Testis (tissue), 2 donors: ENCODE measurements at regions not wholly inside any gene's neighbourhood (a gene's known extent, or its start where the extent isn't known, plus 50 kb on each side); places are given as distances from the start of the nearest gene placed in this dataset.
A peak's percentile ranks its signal among the peaks of the same experiment; 100 is the strongest.

Experiments used
- DNase-seq: peaks from one replicate; pipeline ENCODE4 v3.0.0-alpha.2; 2019
- H3K27ac ChIP-seq, 2 donors: fragments of 200-600 bp; sonication (generic); one replicate each; pipeline ENCODE4 v1.5.1; 2019
- H3K27me3 ChIP-seq: fragments of 200-600 bp; sonication (generic); one replicate; pipeline ENCODE4 v1.5.1; 2019
- H3K36me3 ChIP-seq: fragments of 200-600 bp; sonication (generic); one replicate; pipeline ENCODE4 v1.5.1; 2017; ENCODE audit warnings: low read depth; ENCODE audit errors: missing control alignments
- H3K4me1 ChIP-seq: fragments of 200-600 bp; sonication (generic); one replicate; pipeline ENCODE4 v1.5.1; 2019
- H3K4me3 ChIP-seq, 2 donors: fragments of 200-600 bp; sonication (generic); one replicate each; pipeline ENCODE4 v1.5.1; 2017 to 2019
- H3K9me3 ChIP-seq: fragments of 200-600 bp; sonication (generic); one replicate; pipeline ENCODE4 v1.5.1; 2017
- POLR2A ChIP-seq: fragments of 450-650 bp; IDR thresholded peaks from one replicate; pipeline ENCODE4 v1.6.1; 2017; ENCODE audit warnings: antibody characterized with exemption, mild to moderate bottlenecking, moderate library complexity
- WGBS, 2 donors: methylation state at CpG; one replicate each; pipeline ENCODE4 v1.1.5; 2018; 5-methylcytosine and 5-hydroxymethylcytosine counted together
- intact Hi-C: fragments of 100-400 bp; cut with DNase I; formaldehyde crosslinking; loops from one replicate; pipeline ENCODE4 v1.15.1; 2023; ENCODE audit warnings: low total_unique reads
- TF ChIP-seq, protein P1 (sequence below), 3 experiments: fragments of 450-650 bp in 2 of 3; fragments of 200-600 bp in 1 of 3; sonication (generic) in 1 of 3; IDR thresholded peaks; one replicate each; pipeline ENCODE4 v1.5.1; 2016 to 2019; ENCODE audit warnings: antibody characterized with exemption in 3 of 3, mild to moderate bottlenecking in 2 of 3, moderate library complexity in 1 of 3

DNA sequence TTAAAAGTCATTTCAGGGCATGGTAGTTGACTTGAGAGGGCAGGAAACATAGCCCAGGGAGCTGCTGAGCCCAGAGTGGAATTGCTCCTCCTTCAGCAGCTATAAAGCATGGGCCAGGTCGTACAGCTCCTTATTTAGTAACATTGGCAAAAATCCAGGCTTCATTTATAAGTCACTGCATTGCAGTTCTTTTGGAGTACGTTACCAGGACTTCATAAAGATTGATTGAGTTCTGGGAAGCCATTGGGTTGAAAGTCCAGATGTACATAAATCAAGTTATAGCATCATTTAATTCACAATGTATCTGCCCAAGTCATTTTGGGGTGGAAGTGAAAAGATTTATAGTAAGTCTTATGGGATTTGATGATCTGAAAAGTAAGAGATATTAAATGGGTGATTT is 53.0 kb upstream of the ANKEF1 start:
- 71 to 75% methylated on average over 2 of the region's 2 CpGs for WGBS, 2 donors
- Histone ChIP-seq H3K9me3 (no peaks in the 10 kb centered on the region), H3K36me3 (no peaks in the 10 kb centered on the region), H3K27me3 (no peaks in the 10 kb centered on the region), H3K4me3 (no peak overlapping the region), H3K27ac (no peak overlapping the region), H3K4me1 (no peaks in the 10 kb centered on the region)
- intact Hi-C loops = no loop called here
- TF ChIP-seq, protein P1, sequence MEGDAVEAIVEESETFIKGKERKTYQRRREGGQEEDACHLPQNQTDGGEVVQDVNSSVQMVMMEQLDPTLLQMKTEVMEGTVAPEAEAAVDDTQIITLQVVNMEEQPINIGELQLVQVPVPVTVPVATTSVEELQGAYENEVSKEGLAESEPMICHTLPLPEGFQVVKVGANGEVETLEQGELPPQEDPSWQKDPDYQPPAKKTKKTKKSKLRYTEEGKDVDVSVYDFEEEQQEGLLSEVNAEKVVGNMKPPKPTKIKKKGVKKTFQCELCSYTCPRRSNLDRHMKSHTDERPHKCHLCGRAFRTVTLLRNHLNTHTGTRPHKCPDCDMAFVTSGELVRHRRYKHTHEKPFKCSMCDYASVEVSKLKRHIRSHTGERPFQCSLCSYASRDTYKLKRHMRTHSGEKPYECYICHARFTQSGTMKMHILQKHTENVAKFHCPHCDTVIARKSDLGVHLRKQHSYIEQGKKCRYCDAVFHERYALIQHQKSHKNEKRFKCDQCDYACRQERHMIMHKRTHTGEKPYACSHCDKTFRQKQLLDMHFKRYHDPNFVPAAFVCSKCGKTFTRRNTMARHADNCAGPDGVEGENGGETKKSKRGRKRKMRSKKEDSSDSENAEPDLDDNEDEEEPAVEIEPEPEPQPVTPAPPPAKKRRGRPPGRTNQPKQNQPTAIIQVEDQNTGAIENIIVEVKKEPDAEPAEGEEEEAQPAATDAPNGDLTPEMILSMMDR (IDR thresholded peaks at IDR 0.05) = no peak
- TF ChIP-seq POLR2A = no peak
- DNase-seq = no peak

GRCh38 chr20:9978397-9979004 is 56.3 kb upstream of the ANKEF1 start:
- TF ChIP-seq, protein P1 (IDR thresholded peaks at IDR 0.05) = peak; percentile 60 to 88 (median 65)
- TF ChIP-seq POLR2A = no peak
- 27 to 32% methylated on average over 6 of the region's 6 CpGs for WGBS, 2 donors
- Histone ChIP-seq H3K36me3 (no peaks in the 10 kb centered on the region), H3K4me3 (no peak overlapping the region), H3K27me3 (no peaks in the 10 kb centered on the region), H3K4me1 (no peaks in the 10 kb centered on the region), H3K27ac (no peak overlapping the region), H3K9me3 (no peaks in the 10 kb centered on the region)
- peak; percentile 69 for DNase-seq
- intact Hi-C loops = loop anchor here (5.0 kb wide), 1 partner anchor 109 kb away; no protein-coding TSS in a partner anchor

DNA sequence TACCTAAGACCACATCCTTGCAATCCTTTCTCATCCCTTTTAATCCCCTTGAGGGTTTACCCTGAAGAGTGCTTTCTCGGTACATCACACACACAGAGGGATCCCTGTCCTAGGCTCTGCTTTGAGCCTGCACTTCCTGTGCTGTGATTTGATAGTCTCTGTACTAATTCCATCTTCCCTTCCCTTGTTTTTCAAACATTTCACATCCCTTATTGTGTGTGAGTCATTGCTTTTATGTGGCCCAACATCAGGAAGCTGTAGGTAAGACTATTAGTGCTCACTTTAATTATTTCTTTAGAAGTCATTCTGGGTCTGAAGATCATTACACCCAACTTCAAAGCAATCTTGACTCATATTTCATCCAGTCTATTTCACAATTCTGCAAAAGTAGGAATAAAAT is 57.2 kb upstream of the ANKEF1 start:
- no peak for DNase-seq
- intact Hi-C loops = loop anchor here (5.0 kb wide), 1 partner anchor 110 kb away; no protein-coding TSS in a partner anchor
- Histone ChIP-seq H3K4me3 (no peak overlapping the region), H3K36me3 (no peaks in the 10 kb centered on the region), H3K9me3 (no peaks in the 10 kb centered on the region), H3K4me1 (no peaks in the 10 kb centered on the region), H3K27ac (no peak overlapping the region), H3K27me3 (no peaks in the 10 kb centered on the region)
- 37 to 48% methylated on average over 1 of the region's 1 CpG for WGBS, 2 donors
- TF ChIP-seq POLR2A = no peak
- TF ChIP-seq, protein P1 (IDR thresholded peaks at IDR 0.05) = no peak

- no peaks in the 10 kb centered on the region for H3K4me1 ChIP-seq
- intact Hi-C loops = no loop called here
- DNase-seq = no peak
- H3K27me3 ChIP-seq = no peaks in the 10 kb centered on the region
- no peaks in the 10 kb centered on the region for H3K9me3 ChIP-seq
- TF ChIP-seq, protein P1 (IDR thresholded peaks at IDR 0.05) = no peak
- TF ChIP-seq POLR2A = no peak
- H3K36me3 ChIP-seq = no peaks in the 10 kb centered on the region
- H3K27ac ChIP-seq = no peak overlapping the region
- WGBS, 2 donors = 74 to 78% methylated on average over 2 of the region's 2 CpGs
- no peak overlapping the region for H3K4me3 ChIP-seq
Measured at GRCh38 chr20:9974324-9974723, 60.5 kb upstream of the ANKEF1 start.

DNA sequence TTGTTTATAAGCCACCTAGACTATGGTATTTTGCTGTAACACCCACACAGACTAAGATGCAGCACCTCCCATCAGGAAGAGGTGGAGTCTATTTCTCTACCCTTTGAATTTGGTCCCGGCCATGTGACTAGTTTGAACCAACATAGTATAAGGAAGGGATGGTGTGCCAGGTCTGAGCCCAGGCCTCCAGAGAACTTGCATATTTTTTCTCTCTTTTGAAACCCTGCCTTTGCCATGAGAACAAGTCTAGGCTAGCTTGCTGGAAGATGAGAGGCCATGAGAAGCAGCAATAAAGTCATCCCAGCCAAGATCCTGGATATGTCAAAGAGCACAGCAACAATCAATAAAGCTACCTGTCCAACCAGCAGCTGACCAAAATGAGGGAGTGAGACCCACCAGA is 63.0 kb upstream of the ANKEF1 start:
- Histone ChIP-seq H3K27me3 (no peaks in the 10 kb centered on the region), H3K36me3 (no peaks in the 10 kb centered on the region), H3K9me3 (no peaks in the 10 kb centered on the region), H3K4me1 (no peaks in the 10 kb centered on the region), H3K27ac (no peak overlapping the region), H3K4me3 (no peak overlapping the region)
- TF ChIP-seq, protein P1 (IDR thresholded peaks at IDR 0.05) = no peak
- no peak for TF ChIP-seq POLR2A
- DNase-seq = no peak
- WGBS, 2 donors = 92 to 100% methylated on average over 1 of the region's 1 CpG
- intact Hi-C loops = no loop called here
